Activated CD8-positive, alpha-beta memory T cell treated with anti-CD3 and anti-CD28 coated beads, Interleukin-2, amount 10 ng/mL, durations not matched to agents 7 days and 5 days (primary cell): ENCODE measurements at regions not wholly inside any gene's neighbourhood (a gene's known extent, or its start where the extent isn't known, plus 50 kb on each side); places are given as distances from the start of the nearest gene placed in this dataset.

Experiments used
- ATAC-seq: fragments of 150-1000 bp; cut with Tn5 transposase; one replicate; pipeline ENCODE4 v1.10.0; 2021; ENCODE audit warnings: moderate library complexity
- CTCF ChIA-PET: fragments of 350-600 bp; sonication (Branson Sonifier 250); formaldehyde crosslinking; loops from one replicate; lab custom pipeline; 2021; ENCODE audit warnings: antibody characterized with exemption; lab: Charles Lee
- DNase-seq: peaks from one replicate; pipeline ENCODE4 v3.0.0-alpha.2; 2020
- H3K27ac Mint-ChIP-seq: one replicate; pipeline ENCODE4 v1.8.0; 2021; ENCODE audit warnings: mild to moderate bottlenecking, mixed read lengths
- H3K27me3 Mint-ChIP-seq: one replicate; pipeline ENCODE4 v1.8.0; 2021; ENCODE audit warnings: mixed read lengths
- H3K36me3 Mint-ChIP-seq: one replicate; pipeline ENCODE4 v1.8.0; 2021; ENCODE audit warnings: mild to moderate bottlenecking, mixed read lengths
- H3K4me1 Mint-ChIP-seq: one replicate; pipeline ENCODE4 v1.8.0; 2021; ENCODE audit warnings: mixed read lengths
- H3K4me3 Mint-ChIP-seq: one replicate; pipeline ENCODE4 v1.8.0; 2021; ENCODE audit warnings: mild to moderate bottlenecking, moderate library complexity, mixed read lengths
- H3K9me3 Mint-ChIP-seq: one replicate; pipeline ENCODE4 v1.8.0; 2022; ENCODE audit warnings: low read depth, mixed read lengths

DNA sequence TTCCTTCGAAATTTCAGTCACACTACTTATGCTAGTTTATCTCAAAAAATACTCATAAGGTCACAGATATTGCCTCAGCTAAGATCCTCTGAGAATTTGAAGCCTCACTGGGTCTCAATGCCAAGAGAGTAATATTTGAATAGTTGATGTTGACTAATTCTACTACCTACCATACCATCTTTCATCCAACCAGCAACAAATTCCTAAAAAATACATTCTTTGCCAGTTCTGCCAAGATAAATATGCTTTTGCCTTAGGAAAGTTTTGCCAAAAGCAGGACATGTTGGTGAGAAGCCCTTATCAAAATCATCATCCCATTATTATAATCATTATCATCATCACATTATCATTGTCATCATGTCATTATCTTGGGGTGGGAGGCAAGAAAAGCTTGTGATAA is 544.6 kb upstream of the ZEB2 start:
- DNase-seq (no peak), ATAC-seq (no peak)
- no peaks in the 10 kb centered on the region for H3K4me1 Mint-ChIP-seq
- no peaks in the 10 kb centered on the region for H3K9me3 Mint-ChIP-seq
- H3K36me3 Mint-ChIP-seq = no peaks in the 10 kb centered on the region
- no peaks in the 10 kb centered on the region for H3K27me3 Mint-ChIP-seq
- CTCF ChIA-PET = no interaction called here
- no peak overlapping the region for H3K27ac Mint-ChIP-seq
- no peak overlapping the region for H3K4me3 Mint-ChIP-seq

- ATAC-seq = no peak
- no peaks in the 10 kb centered on the region for H3K4me1 Mint-ChIP-seq
- H3K36me3 Mint-ChIP-seq = no peaks in the 10 kb centered on the region
- H3K27ac Mint-ChIP-seq = no peak overlapping the region
- H3K4me3 Mint-ChIP-seq = no peak overlapping the region
- no peaks in the 10 kb centered on the region for H3K9me3 Mint-ChIP-seq
- DNase-seq = no peak
- CTCF ChIA-PET = no interaction called here
- no peaks in the 10 kb centered on the region for H3K27me3 Mint-ChIP-seq
These were observed 541.0 kb upstream of the ZEB2 start for GRCh38 chr2:145060876-145061275.

DNA sequence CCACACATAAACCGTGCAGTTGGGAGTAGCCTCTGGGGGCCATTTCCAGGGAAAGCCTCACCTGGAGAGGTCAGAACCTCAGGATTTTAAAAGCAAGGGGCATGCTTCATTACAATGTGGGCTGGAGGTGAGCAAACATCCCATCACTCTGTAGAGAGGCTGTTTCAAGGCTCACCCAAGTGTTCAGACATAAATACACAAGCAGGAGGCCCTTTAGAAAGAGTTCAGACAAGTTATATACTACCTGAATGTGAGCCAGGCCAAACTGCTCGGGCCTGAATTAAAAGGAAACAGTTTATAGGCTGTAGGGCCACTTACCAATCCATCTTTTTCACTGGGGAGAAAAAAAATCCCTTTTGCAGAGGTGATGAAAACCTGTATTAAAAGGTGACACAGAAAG is 540.0 kb upstream of the ZEB2 start:
- Mint-ChIP-seq H3K27me3 (no peaks in the 10 kb centered on the region), H3K4me1 (no peaks in the 10 kb centered on the region), H3K36me3 (no peaks in the 10 kb centered on the region), H3K9me3 (no peaks in the 10 kb centered on the region), H3K4me3 (no peak overlapping the region), H3K27ac (no peak overlapping the region)
- CTCF ChIA-PET = no interaction called here
- ATAC-seq (no peak), DNase-seq (no peak)

- no peaks in the 10 kb centered on the region for H3K4me1 Mint-ChIP-seq
- ATAC-seq (no peak), DNase-seq (no peak)
- no peaks in the 10 kb centered on the region for H3K9me3 Mint-ChIP-seq
- H3K27ac Mint-ChIP-seq = no peak overlapping the region
- no peaks in the 10 kb centered on the region for H3K27me3 Mint-ChIP-seq
- no peaks in the 10 kb centered on the region for H3K36me3 Mint-ChIP-seq
- no peak overlapping the region for H3K4me3 Mint-ChIP-seq
- CTCF ChIA-PET = no interaction called here
These were observed 539.4 kb upstream of the ZEB2 start for GRCh38 chr2:145059343-145059742.

- CTCF ChIA-PET = no interaction called here
- Mint-ChIP-seq H3K36me3 (no peaks in the 10 kb centered on the region), H3K4me3 (no peak overlapping the region), H3K27me3 (no peaks in the 10 kb centered on the region), H3K4me1 (no peaks in the 10 kb centered on the region), H3K9me3 (no peaks in the 10 kb centered on the region), H3K27ac (no peak overlapping the region)
- DNase-seq (no peak), ATAC-seq (no peak)
These were observed 538.5 kb upstream of the ZEB2 start for GRCh38 chr2:145058457-145058856.

- CTCF ChIA-PET = no interaction called here
- no peaks in the 10 kb centered on the region for H3K9me3 Mint-ChIP-seq
- no peak for DNase-seq
These were observed 535.7 kb upstream of the ZEB2 start for GRCh38 chr2:145055651-145056050.

GRCh38 chr2:145050134-145050533 is 530.2 kb upstream of the ZEB2 start:
- DNase-seq (no peak), ATAC-seq (no peak)
- Mint-ChIP-seq H3K4me3 (no peak overlapping the region), H3K9me3 (no peaks in the 10 kb centered on the region), H3K27me3 (peaks cover 2% of the 10 kb centered on the region), H3K36me3 (no peaks in the 10 kb centered on the region), H3K27ac (no peak overlapping the region), H3K4me1 (no peaks in the 10 kb centered on the region)
- CTCF ChIA-PET = no interaction called here

More at GRCh38 chr2:145055651-145056050, 535.7 kb upstream of the ZEB2 start:
- no peak overlapping the region for H3K27ac Mint-ChIP-seq
- H3K36me3 Mint-ChIP-seq = no peaks in the 10 kb centered on the region
- H3K4me1 Mint-ChIP-seq = no peaks in the 10 kb centered on the region
- no peaks in the 10 kb centered on the region for H3K27me3 Mint-ChIP-seq
- ATAC-seq = no peak
- H3K4me3 Mint-ChIP-seq = no peak overlapping the region

- no peak overlapping the region for H3K4me3 Mint-ChIP-seq
- H3K9me3 Mint-ChIP-seq = no peaks in the 10 kb centered on the region
- no peak for ATAC-seq
- no peak overlapping the region for H3K27ac Mint-ChIP-seq
- no peaks in the 10 kb centered on the region for H3K4me1 Mint-ChIP-seq
- no peaks in the 10 kb centered on the region for H3K36me3 Mint-ChIP-seq
- CTCF ChIA-PET = no interaction called here
- DNase-seq = no peak
- H3K27me3 Mint-ChIP-seq = peaks cover 2% of the 10 kb centered on the region
These were observed 529.6 kb upstream of the ZEB2 start for GRCh38 chr2:145049475-145049874.

GRCh38 chr2:145047554-145047953 is 527.6 kb upstream of the ZEB2 start:
- CTCF ChIA-PET = no interaction called here
- H3K4me1 Mint-ChIP-seq = no peaks in the 10 kb centered on the region
- no peak for DNase-seq
- H3K36me3 Mint-ChIP-seq = no peaks in the 10 kb centered on the region
- no peak overlapping the region for H3K27ac Mint-ChIP-seq
- H3K27me3 Mint-ChIP-seq = peaks cover 2% of the 10 kb centered on the region
- no peak for ATAC-seq
- no peak overlapping the region for H3K4me3 Mint-ChIP-seq
- H3K9me3 Mint-ChIP-seq = no peaks in the 10 kb centered on the region

- CTCF ChIA-PET = no interaction called here
- ATAC-seq (no peak), DNase-seq (no peak)
- Mint-ChIP-seq H3K27me3 (no peaks in the 10 kb centered on the region), H3K9me3 (no peaks in the 10 kb centered on the region), H3K27ac (no peak overlapping the region), H3K4me1 (no peaks in the 10 kb centered on the region), H3K4me3 (no peak overlapping the region), H3K36me3 (no peaks in the 10 kb centered on the region)
These were observed 524.6 kb upstream of the ZEB2 start for GRCh38 chr2:145044491-145044890.

DNA sequence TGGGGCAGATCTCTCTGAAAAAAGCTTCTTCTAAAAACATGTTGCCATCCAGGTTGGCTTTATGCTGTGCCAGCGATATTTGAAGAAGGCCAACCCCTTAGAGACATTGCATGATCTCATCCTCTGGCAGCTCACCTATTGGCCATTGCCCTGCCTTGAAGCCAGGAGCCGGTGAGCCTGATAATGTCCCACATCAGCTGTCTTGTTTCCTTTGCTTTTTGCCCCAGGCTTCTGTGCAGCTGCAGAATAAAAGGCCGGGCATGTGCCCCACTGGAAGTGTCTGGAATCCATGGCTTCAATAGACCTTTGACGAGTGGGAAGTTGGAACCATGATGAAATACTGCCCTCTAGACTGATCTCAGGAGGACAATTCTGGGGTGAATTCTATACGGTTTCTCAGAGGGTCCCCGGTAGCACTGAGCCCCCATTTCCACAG is 523.5 kb upstream of the ZEB2 start:
- Mint-ChIP-seq H3K4me3 (no peak overlapping the region), H3K27ac (no peak overlapping the region), H3K4me1 (no peaks in the 10 kb centered on the region), H3K36me3 (no peaks in the 10 kb centered on the region), H3K27me3 (no peaks in the 10 kb centered on the region), H3K9me3 (no peaks in the 10 kb centered on the region)
- CTCF ChIA-PET = no interaction called here
- DNase-seq (no peak), ATAC-seq (no peak)

DNA sequence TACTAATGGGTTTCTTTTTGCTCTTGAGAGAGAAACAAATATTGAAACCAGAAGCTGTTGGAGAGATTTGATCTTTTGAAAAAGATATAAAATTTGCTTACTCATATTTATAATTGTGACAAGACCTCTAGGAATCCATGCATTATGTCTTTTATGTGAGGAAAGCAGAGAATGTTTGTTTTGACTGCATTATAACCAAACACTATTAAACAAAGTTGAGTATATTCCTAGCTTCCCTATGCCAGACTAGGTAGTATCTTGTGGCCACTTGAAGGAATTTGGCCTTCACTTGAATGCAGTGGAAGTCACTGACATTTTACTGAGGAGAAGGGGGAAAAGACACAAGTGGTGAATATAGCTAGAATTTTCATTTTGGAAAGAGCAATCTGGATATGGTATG is 521.8 kb upstream of the ZEB2 start:
- H3K36me3 Mint-ChIP-seq = no peaks in the 10 kb centered on the region
- H3K27me3 Mint-ChIP-seq = no peaks in the 10 kb centered on the region
- CTCF ChIA-PET = no interaction called here
- H3K27ac Mint-ChIP-seq = no peak overlapping the region
- DNase-seq (no peak), ATAC-seq (no peak)
- no peaks in the 10 kb centered on the region for H3K4me1 Mint-ChIP-seq
- H3K4me3 Mint-ChIP-seq = no peak overlapping the region
- no peaks in the 10 kb centered on the region for H3K9me3 Mint-ChIP-seq

DNA sequence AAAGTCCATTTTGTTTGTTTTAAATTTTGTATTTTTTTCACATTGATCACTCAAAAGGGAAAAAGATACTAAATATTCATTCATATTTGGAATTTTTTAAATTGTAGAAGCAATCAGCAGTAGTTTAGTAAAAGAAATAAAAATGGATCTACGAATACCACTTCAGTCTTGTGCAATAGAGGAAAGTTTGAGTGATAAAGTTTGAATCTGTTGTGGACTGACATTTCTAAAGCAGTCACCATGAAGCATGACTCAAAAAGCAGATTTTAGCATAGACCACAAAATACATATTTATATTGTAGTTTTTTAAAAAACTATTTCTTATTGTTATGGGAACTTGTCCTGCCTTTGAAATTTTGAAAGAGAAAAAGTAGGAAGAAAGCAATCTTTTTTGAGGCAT is 520.5 kb upstream of the ZEB2 start:
- CTCF ChIA-PET = no interaction called here
- DNase-seq (no peak), ATAC-seq (no peak)
- Mint-ChIP-seq H3K27me3 (no peaks in the 10 kb centered on the region), H3K27ac (no peak overlapping the region), H3K4me3 (no peak overlapping the region), H3K9me3 (no peaks in the 10 kb centered on the region), H3K4me1 (no peaks in the 10 kb centered on the region), H3K36me3 (no peaks in the 10 kb centered on the region)

GRCh38 chr2:145038041-145038525 is 518.2 kb upstream of the ZEB2 start:
- no peaks in the 10 kb centered on the region for H3K36me3 Mint-ChIP-seq
- ATAC-seq (no peak), DNase-seq (no peak)
- no peak overlapping the region for H3K4me3 Mint-ChIP-seq
- CTCF ChIA-PET = no interaction called here
- no peak overlapping the region for H3K27ac Mint-ChIP-seq
- H3K4me1 Mint-ChIP-seq = no peaks in the 10 kb centered on the region
- no peaks in the 10 kb centered on the region for H3K27me3 Mint-ChIP-seq
- H3K9me3 Mint-ChIP-seq = no peaks in the 10 kb centered on the region

DNA sequence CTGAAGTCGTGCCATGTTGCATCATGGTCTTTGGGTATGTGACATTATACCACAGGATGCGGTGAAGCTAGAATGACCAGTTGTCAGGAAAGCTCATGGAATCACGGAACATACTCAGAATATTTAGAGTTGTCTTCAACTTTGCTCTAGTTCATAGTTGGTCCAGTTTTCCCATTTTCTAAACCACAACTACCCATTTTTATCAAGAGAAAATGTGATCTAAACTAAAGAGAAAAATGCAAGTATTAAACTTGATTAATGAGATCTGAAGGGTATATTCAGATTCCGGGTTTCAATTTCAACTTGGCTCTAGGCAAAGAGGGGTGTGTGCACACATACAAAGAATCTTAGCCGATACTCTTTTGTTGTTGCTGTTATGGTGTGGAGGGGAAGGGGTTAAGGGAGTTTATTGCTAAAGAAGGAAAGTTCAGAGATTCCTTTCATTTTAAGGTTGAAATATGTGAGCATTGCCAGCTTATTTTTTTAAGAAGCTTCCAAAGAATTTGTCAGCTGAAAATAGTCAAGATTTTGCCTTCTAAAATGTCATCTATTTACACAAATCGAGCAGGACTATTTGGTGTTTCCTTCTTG is 516.6 kb upstream of the ZEB2 start:
- Mint-ChIP-seq H3K36me3 (no peaks in the 10 kb centered on the region), H3K27me3 (no peaks in the 10 kb centered on the region), H3K4me1 (no peaks in the 10 kb centered on the region), H3K4me3 (no peak overlapping the region), H3K9me3 (no peaks in the 10 kb centered on the region), H3K27ac (no peak overlapping the region)
- DNase-seq (no peak), ATAC-seq (no peak)
- CTCF ChIA-PET = no interaction called here
